Fibroblast of skin of right quadriceps (primary cell): ENCODE measurements at regions not wholly inside any gene's neighbourhood (a gene's known extent, or its start where the extent isn't known, plus 50 kb on each side); places are given as distances from the start of the nearest gene placed in this dataset.

ENCODE experiments used
- DNase-seq: peaks from one replicate; pipeline ENCODE4 v3.0.0-alpha.2; 2013

- no peak for DNase-seq
These were observed 378.5 kb upstream of the CAMK1G start for GRCh38 chr1:209205039-209205438.

DNA sequence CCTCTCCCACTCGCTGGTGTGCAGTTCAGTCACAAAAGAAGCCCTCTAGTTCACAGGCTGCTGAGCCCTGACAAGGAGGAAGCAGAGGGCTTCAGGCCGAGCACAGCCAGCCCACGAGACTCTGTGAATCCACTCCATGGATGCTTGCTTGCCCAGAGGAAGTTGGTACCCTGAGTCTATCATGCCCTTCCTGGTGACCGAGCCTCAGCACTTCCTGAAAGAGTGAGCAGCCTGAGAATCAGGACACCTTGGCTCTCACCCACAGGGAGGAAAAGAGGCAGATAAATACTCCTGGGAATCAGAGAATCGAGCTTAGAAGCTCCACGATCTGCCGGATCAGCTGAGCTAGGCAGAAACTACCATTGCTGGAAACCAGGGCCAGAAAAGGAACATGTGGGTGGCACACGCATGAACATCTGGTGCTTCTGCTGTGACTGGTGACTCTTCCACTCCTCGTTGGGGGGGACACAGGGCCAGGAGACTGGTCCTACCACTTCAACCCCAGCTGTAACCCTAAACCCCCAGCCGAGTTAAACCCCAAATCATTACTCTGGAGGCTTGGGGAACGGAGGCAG, 376.3 kb upstream of the CAMK1G start:
- DNase-seq = peak; percentile 5

GRCh38 chr1:209207701-209208286, 375.7 kb upstream of the CAMK1G start:
- DNase-seq = peak; percentile 77

GRCh38 chr1:209208648-209209047, 374.9 kb upstream of the CAMK1G start:
- peak; percentile 20 for DNase-seq

DNA sequence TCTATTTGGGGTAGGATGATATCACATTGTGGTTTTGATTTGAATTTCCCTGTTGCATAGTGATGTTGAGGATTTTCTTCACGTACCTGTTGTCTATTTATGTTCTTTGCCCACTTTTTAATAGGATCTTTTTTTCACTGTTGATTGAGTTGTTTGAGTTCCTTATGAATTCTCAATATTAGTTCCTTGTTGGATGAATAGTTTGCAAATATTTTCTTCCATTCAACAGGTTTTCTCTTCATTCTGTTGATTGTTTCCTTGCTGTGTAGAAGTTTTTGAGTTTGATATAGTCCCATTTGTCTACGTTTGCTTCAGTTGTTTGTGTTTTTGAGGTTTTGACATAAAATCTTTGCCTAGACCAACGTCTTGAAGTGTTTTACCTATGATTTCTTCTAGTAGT, 369.5 kb upstream of the CAMK1G start:
- no peak for DNase-seq

DNA sequence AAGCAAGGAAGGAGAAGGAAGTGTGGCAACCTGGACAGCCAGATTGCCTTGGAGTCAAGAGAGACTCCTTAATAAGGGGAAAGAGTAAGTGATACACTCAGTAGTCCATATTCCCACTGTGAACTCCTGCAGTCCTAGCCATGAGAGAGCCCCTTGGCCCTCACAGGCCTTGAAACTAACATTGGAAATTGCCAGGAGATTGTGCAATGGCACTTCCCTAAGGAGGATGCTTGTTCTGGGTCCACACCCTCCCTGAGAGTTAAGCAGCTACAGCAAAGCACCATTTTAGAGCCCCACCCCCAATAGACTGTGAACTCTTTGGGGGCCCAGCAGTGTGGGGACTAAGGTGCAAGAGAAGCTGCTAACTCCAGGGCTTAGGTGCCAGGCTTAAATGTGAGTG, 367.7 kb upstream of the CAMK1G start:
- DNase-seq = no peak

- no peak for DNase-seq
These were observed 365.4 kb upstream of the CAMK1G start for GRCh38 chr1:209218113-209218512.

DNA sequence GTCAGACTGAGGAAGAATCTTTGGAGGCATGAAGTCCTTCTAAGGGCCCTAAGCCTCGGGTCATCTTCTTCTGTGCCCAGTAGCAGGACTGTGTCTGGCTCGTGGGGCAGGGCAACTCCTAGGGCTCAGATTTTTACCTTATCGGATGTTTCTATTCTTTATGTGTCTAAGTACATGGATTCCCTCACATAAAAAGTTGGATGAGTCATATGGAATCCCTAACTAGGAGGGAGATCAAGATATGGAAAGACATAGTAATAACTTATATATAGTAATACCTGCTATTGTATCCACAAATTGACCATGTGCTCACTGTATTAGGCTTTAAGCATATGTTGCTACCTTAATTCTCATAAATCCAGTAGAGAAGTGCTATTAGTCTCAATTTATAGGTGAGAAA, 364.5 kb upstream of the CAMK1G start:
- DNase-seq = peak; percentile 6

GRCh38 chr1:209219791-209220524, 363.6 kb upstream of the CAMK1G start:
- no peak for DNase-seq

GRCh38 chr1:209222826-209223225, 360.7 kb upstream of the CAMK1G start:
- DNase-seq = no peak

DNA sequence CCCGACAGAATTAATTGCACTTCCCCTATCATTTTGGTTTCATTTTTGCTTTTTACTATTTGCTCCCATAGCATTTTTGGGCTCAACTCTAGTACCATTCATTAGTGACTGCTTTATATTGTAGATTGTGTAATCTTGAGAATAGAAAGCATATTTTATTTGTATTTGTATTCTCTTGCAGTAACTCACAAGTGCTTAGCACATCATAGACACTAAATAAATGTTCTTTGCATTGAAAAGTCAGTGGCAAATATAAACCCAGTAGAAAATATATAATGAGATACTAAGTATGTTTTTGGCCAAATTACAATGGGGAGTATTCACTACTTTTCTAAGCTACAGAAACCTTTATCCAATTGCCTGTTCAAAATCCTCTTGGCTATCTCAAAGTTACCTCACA, 359.7 kb upstream of the CAMK1G start:
- DNase-seq = no peak

- no peak for DNase-seq
These were observed 358.6 kb upstream of the CAMK1G start for GRCh38 chr1:209224886-209225285.

- DNase-seq = no peak
These were observed 356.3 kb upstream of the CAMK1G start for GRCh38 chr1:209227171-209227570.

- DNase-seq = no peak
These were observed 355.6 kb upstream of the CAMK1G start for GRCh38 chr1:209227941-209228340.

DNA sequence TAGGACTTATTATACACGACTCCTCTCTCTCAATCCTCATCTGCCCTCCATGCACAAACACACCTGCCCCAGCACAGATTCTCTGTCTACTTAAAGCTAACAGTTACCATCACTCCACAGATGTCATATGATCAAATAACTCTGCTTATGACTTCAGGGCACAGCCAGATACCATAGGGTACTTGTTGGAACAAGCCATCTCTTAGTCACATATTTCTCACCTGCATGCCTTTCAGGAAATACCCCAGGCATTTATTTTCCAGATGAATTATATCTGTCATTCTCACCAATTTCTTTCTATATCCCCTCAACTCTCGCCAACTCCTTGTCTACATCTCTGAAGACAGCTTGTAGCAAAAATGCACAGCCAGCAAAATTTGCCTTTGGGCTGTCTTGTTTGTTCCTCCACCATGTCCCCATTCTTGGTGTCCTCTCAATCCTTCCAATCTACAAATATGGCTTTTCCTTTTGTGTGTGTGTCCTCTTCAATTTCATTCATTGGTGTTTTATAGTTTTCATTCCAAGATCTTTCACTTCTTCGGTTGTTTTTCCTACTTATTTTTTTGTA, 353.9 kb upstream of the CAMK1G start:
- no peak for DNase-seq

- no peak for DNase-seq
These were observed 353.2 kb upstream of the CAMK1G start for GRCh38 chr1:209230314-209230713.

GRCh38 chr1:209231476-209232156, 351.9 kb upstream of the CAMK1G start:
- no peak for DNase-seq

GRCh38 chr1:209232197-209232596, 351.3 kb upstream of the CAMK1G start:
- DNase-seq = no peak

- DNase-seq = no peak
These were observed 350.8 kb upstream of the CAMK1G start for GRCh38 chr1:209232759-209233158.

GRCh38 chr1:209235166-209235565, 348.3 kb upstream of the CAMK1G start:
- DNase-seq = no peak

DNA sequence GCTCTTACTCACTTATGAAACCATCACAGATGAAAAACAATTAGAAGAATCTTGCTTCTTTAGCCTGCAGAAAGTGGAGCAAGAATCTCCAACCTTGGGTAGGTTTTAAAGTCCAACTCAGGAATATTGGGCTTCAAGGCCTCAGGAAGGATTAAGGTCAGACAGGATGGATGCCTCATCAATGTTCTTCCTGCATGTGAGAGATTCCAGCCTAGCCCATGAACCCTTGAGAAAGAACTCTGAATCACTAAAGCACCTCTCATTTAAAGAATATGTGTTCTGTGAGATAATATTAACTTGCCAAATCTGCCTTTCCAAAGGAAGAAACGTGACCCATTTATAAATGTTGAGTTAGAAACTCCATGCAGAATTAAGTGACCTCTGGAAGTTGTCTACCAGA, 345.2 kb upstream of the CAMK1G start:
- no peak for DNase-seq

GRCh38 chr1:209240351-209240750, 343.2 kb upstream of the CAMK1G start:
- no peak for DNase-seq

- peak; percentile 26 for DNase-seq
These were observed 342.0 kb upstream of the CAMK1G start for GRCh38 chr1:209241487-209241886.
